Fibroblast of lung (primary cell): ENCODE measurements at regions not wholly inside any gene's neighbourhood (a gene's known extent, or its start where the extent isn't known, plus 50 kb on each side); places are given as distances from the start of the nearest gene placed in this dataset.

Source experiments
- EZH2 ChIP-seq: IDR thresholded peaks from 2 replicates; pipeline ENCODE4 v1.5.1; 2012; ENCODE audit warnings: low read length, control low read depth, mild to moderate bottlenecking; ENCODE audit errors: missing control alignments
- TF ChIP-seq, protein P1 (sequence below), 2 donors: IDR thresholded peaks in 1 of 2; conservative IDR thresholded peaks in 1 of 2; 1 replicate in 1 of 2; 2 replicates in 1 of 2; pipeline ENCODE4 v1.5.1; 2011 to 2012; ENCODE audit warnings: low read length in 2 of 2, control low read depth in 1 of 2, inconsistent platforms in 1 of 2, low read depth in 1 of 2, mild to moderate bottlenecking in 1 of 2

DNA sequence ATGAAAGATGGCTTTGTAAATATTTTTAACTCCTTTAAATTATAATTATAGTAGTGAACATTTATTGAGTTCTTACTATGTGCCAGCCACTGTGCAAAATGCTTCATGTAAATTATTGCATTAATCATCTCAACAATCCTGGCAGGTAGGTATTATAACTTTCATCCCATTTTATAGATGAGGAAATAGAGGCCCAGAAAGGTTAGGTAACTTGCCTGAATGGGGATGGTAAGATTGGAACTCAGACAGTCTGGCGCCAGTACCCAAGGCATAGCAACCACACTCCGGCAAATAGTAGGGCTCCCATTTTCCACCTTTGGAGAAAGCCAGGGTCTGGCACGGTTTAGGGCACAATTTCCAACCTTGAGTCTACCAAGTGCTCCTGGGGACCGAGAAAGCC, 129.8 kb downstream of the VEGFA start:
- TF ChIP-seq, protein P1, sequence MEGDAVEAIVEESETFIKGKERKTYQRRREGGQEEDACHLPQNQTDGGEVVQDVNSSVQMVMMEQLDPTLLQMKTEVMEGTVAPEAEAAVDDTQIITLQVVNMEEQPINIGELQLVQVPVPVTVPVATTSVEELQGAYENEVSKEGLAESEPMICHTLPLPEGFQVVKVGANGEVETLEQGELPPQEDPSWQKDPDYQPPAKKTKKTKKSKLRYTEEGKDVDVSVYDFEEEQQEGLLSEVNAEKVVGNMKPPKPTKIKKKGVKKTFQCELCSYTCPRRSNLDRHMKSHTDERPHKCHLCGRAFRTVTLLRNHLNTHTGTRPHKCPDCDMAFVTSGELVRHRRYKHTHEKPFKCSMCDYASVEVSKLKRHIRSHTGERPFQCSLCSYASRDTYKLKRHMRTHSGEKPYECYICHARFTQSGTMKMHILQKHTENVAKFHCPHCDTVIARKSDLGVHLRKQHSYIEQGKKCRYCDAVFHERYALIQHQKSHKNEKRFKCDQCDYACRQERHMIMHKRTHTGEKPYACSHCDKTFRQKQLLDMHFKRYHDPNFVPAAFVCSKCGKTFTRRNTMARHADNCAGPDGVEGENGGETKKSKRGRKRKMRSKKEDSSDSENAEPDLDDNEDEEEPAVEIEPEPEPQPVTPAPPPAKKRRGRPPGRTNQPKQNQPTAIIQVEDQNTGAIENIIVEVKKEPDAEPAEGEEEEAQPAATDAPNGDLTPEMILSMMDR (conservative IDR thresholded peaks at IDR 0.05 in 1 of 2, IDR thresholded peaks at IDR 0.05 in 1 of 2; ENCODE audit: low read depth in 1 of 2, low read length in 2 of 2): no peak
- TF ChIP-seq EZH2: no peak
